OCI-LY3 (cell line): ENCODE measurements at regions not wholly inside any gene's neighbourhood (a gene's known extent, or its start where the extent isn't known, plus 50 kb on each side); places are given as distances from the start of the nearest gene placed in this dataset.

Experiments used
- H2AFZ ChIP-seq: fragments of 200-600, 300-600 bp; shearing (Covaris generic); 2 replicates; pipeline ENCODE4 v1.6.0; 2014; ENCODE audit warnings: antibody characterized with exemption, low read depth, low read length
- H3K27ac ChIP-seq: fragments of 200-600, 300-600 bp; sonication (generic); 2 replicates; pipeline ENCODE4 v1.5.1; 2014; ENCODE audit warnings: mild to moderate bottlenecking, low read length, moderate library complexity, mixed read lengths
- H3K27me3 ChIP-seq: fragments of 200-600, 300-600 bp; sonication (generic); 2 replicates; pipeline ENCODE4 v1.6.1; 2014; ENCODE audit warnings: low read depth, low read length, mixed read lengths
- H3K36me3 ChIP-seq: fragments of 200-600, 300-600 bp; sonication (generic); replicated peaks from 2 replicates; pipeline ENCODE3; 2014; ENCODE audit warnings: low read depth, low read length, mixed read lengths
- H3K4me1 ChIP-seq: fragments of 300-600, 200-600 bp; sonication (generic); 2 replicates; pipeline ENCODE4 v1.6.1; 2014; ENCODE audit warnings: low read length, mixed read lengths
- H3K4me2 ChIP-seq: fragments of 200-600, 300-600 bp; sonication (generic); 2 replicates; pipeline ENCODE4 v1.6.1; 2014; ENCODE audit warnings: low read length, mixed read lengths
- H3K4me3 ChIP-seq: fragments of 300-600, 200-600 bp; sonication (generic); 2 replicates; pipeline ENCODE4 v1.5.1; 2014; ENCODE audit warnings: antibody characterized with exemption, mild to moderate bottlenecking, low read length, moderate library complexity
- H3K79me2 ChIP-seq: fragments of 300-600, 200-600 bp; shearing (Covaris generic); 2 replicates; pipeline ENCODE4 v1.6.1; 2014; ENCODE audit warnings: mild to moderate bottlenecking, low read length, mixed read lengths
- H3K9ac ChIP-seq: fragments of 300-600, 200-600 bp; shearing (Covaris generic); 2 replicates; pipeline ENCODE4 v1.6.0; 2014; ENCODE audit warnings: mild to moderate bottlenecking, low read length, moderate library complexity
- H3K9me3 ChIP-seq: fragments of 200-600, 300-600 bp; shearing (Covaris generic); 2 replicates; pipeline ENCODE4 v1.6.1; 2014; ENCODE audit warnings: low read length, mixed read lengths; ENCODE audit not compliant: insufficient read depth
- H4K20me1 ChIP-seq: fragments of 200-600, 300-600 bp; sonication (generic); 2 replicates; pipeline ENCODE4 v1.6.1; 2016; ENCODE audit warnings: low read length, mixed read lengths; ENCODE audit not compliant: insufficient read depth
- CTCF ChIP-seq: fragments of 200-600, 300-600 bp; sonication (generic); IDR thresholded peaks from 2 replicates; pipeline ENCODE4 v1.5.1; 2014; ENCODE audit warnings: antibody characterized with exemption, low read length, low read depth
- EZH2phosphoT487 ChIP-seq: fragments of 200-600 bp; shearing (Covaris generic); IDR thresholded peaks from 2 replicates; pipeline ENCODE4 v1.6.1; 2018; ENCODE audit warnings: antibody characterized with exemption, mixed run types, low read depth

DNA sequence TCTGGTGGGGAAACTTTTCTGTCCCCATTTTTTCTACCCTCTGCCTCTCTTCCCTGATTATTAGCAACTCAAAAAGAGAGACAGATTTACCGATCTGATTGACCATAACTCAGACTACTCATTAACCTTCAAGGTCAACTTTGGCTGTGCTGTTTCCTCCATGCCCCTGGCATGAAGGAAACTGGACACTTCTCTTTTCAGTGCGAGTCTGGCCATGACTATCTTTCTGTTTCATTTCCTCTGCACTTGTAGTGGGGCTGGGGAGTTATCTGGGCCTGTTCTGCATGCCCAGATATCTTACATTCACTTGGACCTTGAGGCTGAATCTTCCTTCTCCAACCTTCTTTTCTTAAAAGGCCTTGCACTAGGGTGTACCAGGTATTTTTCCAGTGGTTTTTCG lies 76.9 kb upstream of the SLCO2A1 start:
- H4K20me1 ChIP-seq: no peaks in the 10 kb centered on the region
- peak overlapping the region; percentile 26 for H3K4me2 ChIP-seq
- H3K27me3 ChIP-seq: no peaks in the 10 kb centered on the region
- H2AFZ ChIP-seq: no peak overlapping the region
- peaks cover 5% of the 10 kb centered on the region for H3K9me3 ChIP-seq
- peaks cover 5% of the 10 kb centered on the region for H3K36me3 ChIP-seq
- no peak overlapping the region for H3K4me3 ChIP-seq
- no peak for TF ChIP-seq CTCF
- no peaks in the 10 kb centered on the region for H3K79me2 ChIP-seq
- H3K4me1 ChIP-seq: peaks cover 32% of the 10 kb centered on the region
- H3K9ac ChIP-seq: no peak overlapping the region
- H3K27ac ChIP-seq: no peak overlapping the region

DNA sequence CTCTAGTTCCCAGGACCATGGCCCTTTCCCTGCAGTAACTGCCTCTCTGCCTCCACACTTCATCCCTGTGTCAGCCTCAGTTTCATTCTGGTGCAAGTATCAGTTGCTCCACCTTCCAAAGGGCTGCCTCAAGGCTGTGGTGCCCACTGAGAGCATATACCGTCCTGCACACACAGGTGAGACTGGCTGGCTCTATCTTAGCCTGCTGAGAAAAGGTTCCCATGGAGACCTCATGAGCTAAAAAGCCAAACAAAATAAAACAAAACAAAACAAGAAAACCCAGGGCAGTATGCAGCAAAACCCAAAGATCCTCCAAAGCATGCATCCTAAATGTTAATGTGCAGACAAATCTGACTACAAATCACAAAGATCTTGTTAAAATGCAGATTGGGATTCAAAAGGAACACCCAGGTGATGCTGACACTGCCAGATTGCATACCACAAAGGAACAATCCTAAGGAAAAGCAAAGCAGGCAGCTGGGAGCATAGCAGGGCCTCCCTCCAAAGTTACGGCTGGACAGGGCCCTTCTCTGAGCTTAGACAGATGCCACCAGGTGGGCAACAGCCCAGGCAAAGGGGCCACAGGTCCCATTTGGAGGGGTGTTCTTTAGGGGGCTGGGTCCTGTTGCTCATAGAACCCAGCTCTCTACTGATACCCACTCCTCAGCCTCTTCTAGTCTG lies 76.3 kb upstream of the SLCO2A1 start:
- no peaks in the 10 kb centered on the region for H3K27me3 ChIP-seq
- H3K79me2 ChIP-seq: no peaks in the 10 kb centered on the region
- no peak overlapping the region for H3K9ac ChIP-seq
- no peaks in the 10 kb centered on the region for H4K20me1 ChIP-seq
- H3K4me3 ChIP-seq: no peak overlapping the region
- no peak overlapping the region for H3K27ac ChIP-seq
- H3K4me2 ChIP-seq: peak overlapping the region; percentile 26
- H2AFZ ChIP-seq: no peak overlapping the region
- peaks cover 5% of the 10 kb centered on the region for H3K36me3 ChIP-seq
- TF ChIP-seq CTCF (no peak), EZH2phosphoT487 (no peak)
- H3K9me3 ChIP-seq: peaks cover 5% of the 10 kb centered on the region
- H3K4me1 ChIP-seq: peaks cover 32% of the 10 kb centered on the region

DNA sequence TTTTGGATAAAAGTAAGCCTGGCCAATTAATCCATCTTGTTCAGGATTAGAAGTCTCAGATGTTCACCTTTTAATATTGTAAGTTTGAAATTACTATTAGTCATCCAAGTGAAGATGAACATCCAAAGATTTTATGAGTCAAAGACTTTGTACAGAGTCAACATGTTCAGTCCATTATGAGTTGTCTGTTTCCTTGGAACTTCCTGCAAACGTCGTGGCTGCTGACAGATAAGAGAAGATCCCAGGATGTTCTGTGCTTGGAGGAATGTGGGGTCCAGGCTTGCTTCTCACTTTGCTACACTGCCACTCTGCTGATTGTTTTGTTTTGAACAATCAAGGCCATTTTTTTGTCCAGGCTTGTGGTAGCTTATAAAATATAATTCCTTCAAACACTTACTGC lies 74.3 kb upstream of the SLCO2A1 start:
- peaks cover 32% of the 10 kb centered on the region for H3K4me1 ChIP-seq
- H3K36me3 ChIP-seq: peaks cover 5% of the 10 kb centered on the region
- no peak overlapping the region for H2AFZ ChIP-seq
- no peaks in the 10 kb centered on the region for H3K79me2 ChIP-seq
- peak overlapping the region; percentile 59 for H3K4me2 ChIP-seq
- H3K9ac ChIP-seq: no peak overlapping the region
- no peaks in the 10 kb centered on the region for H4K20me1 ChIP-seq
- 0 out of 2 replicates have a peak overlapping the region, but pooled peaks have one; percentile 16 for H3K4me3 ChIP-seq
- TF ChIP-seq EZH2phosphoT487: no peak
- TF ChIP-seq CTCF: no peak
- H3K9me3 ChIP-seq: peaks cover 5% of the 10 kb centered on the region
- H3K27ac ChIP-seq: no peak overlapping the region
- no peaks in the 10 kb centered on the region for H3K27me3 ChIP-seq

DNA sequence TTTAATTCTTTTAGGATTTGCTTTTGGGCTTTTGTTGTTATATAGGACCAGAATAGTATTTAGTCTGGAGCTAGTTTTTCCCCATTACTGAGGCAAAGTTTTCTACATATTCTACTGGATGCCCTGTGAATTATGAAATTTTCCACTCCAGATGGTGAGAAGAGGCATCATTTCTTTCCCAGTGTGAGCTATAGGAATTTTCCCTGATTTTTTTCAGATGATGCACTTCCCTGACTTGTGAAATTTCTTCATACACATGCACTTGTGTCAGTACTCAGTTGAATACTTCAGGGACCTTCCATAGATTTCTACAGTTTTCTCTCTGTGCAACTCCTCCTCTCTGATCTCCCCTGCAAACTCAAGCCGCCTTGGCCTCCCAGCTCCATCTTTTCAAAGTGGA lies 73.7 kb upstream of the SLCO2A1 start:
- Histone ChIP-seq H3K9ac (no peak overlapping the region), H3K27me3 (no peaks in the 10 kb centered on the region), H4K20me1 (no peaks in the 10 kb centered on the region), H3K79me2 (no peaks in the 10 kb centered on the region), H3K4me3 (no peak overlapping the region), H2AFZ (no peak overlapping the region), H3K4me1 (peaks cover 32% of the 10 kb centered on the region), H3K36me3 (peaks cover 5% of the 10 kb centered on the region), H3K27ac (no peak overlapping the region), H3K4me2 (peak overlapping the region; percentile 59; the same call in 1 of the 2 replicates), H3K9me3 (peaks cover 5% of the 10 kb centered on the region)
- no peak for TF ChIP-seq EZH2phosphoT487
- no peak for TF ChIP-seq CTCF
